Kidney (tissue), 13 donors: ENCODE measurements at regions not wholly inside any gene's neighbourhood (a gene's known extent, or its start where the extent isn't known, plus 50 kb on each side); places are given as distances from the start of the nearest gene placed in this dataset.

ENCODE experiments used
- DNase-seq, 5 donors: peaks; one replicate each; pipeline ENCODE4 v3.0.0-alpha.2; 2013 to 2020
- FAIRE-seq: peaks from 2 replicates; lab custom pipeline; 2012; peaks lifted over from hg19 to GRCh38; lab: Jason Lieb, UNC
- H3K27ac ChIP-seq, 2 donors: one replicate each; pipeline ENCODE4 v1.7.0; 2013; ENCODE audit warnings: low read depth in 2 of 2, low read length in 2 of 2, inconsistent platforms in 1 of 2
- H3K27me3 ChIP-seq: one replicate; pipeline ENCODE4 v1.7.1; 2013; ENCODE audit warnings: low read length, inconsistent platforms; ENCODE audit not compliant: control insufficient read depth, insufficient read depth
- H3K36me3 ChIP-seq, 3 donors: one replicate each; pipeline versions ENCODE4 v1.7.0 to v1.7.1; 2013; ENCODE audit warnings: low read length in 3 of 3, control low read depth in 1 of 3, inconsistent platforms in 1 of 3; ENCODE audit not compliant: insufficient read depth in 3 of 3, control insufficient read depth in 2 of 3
- H3K4me1 ChIP-seq, 3 donors: one replicate each; pipeline versions ENCODE4 v1.7.0 to v1.7.1; 2013; ENCODE audit warnings: low read length in 3 of 3, inconsistent platforms in 1 of 3, low read depth in 1 of 3; ENCODE audit not compliant: control insufficient read depth in 2 of 3, insufficient read depth in 2 of 3
- H3K4me3 ChIP-seq, 3 donors: one replicate each; pipeline versions ENCODE4 v1.7.0 to v1.8.1; 2013; ENCODE audit warnings: low read length in 3 of 3, control low read depth in 1 of 3, inconsistent platforms in 1 of 3
- H3K9ac ChIP-seq, 3 donors: one replicate each; pipeline versions ENCODE4 v1.7.0 to v1.7.1; 2013; ENCODE audit warnings: low read length in 3 of 3, control low read depth in 1 of 3, inconsistent platforms in 1 of 3
- H3K9me3 ChIP-seq, 3 donors: one replicate each; pipeline versions ENCODE4 v1.7.0 to v1.7.1; 2013; ENCODE audit warnings: low read length in 3 of 3, control low read depth in 1 of 3, inconsistent platforms in 1 of 3; ENCODE audit not compliant: control insufficient read depth in 2 of 3, insufficient read depth in 1 of 3
- CTCF ChIP-seq: IDR thresholded peaks from 3 replicates; pipeline ENCODE4 v1.5.1; 2012; ENCODE audit warnings: mild to moderate bottlenecking, moderate library complexity, borderline replicate concordance; ENCODE audit not compliant: insufficient read depth; ENCODE audit errors: extremely low read depth
- intact Hi-C: fragments of 100-400 bp; cut with DNase I; formaldehyde crosslinking; loops from one replicate; pipeline ENCODE4 v1.11.1; 2022
- donor health status: control.
- donor health status: control.
- donor health status: control.
- donor health status: control.
- donor health status: control.
- donor health status: DM: yes; HTN: yes; CAD: no.
- donor health status: Normal renal cell carcinoma (clear cell type).

- no peak overlapping the region for H3K9ac ChIP-seq
- DNase-seq (no peak), FAIRE-seq (no peak)
- H3K36me3 ChIP-seq: no peaks in the 10 kb centered on the region
- H3K4me1 ChIP-seq: no peaks in the 10 kb centered on the region
- H3K9me3 ChIP-seq: no peaks in the 10 kb centered on the region
- H3K27ac ChIP-seq: no peak overlapping the region
- no peak overlapping the region for H3K4me3 ChIP-seq
- no peak for TF ChIP-seq CTCF
- H3K27me3 ChIP-seq: no peaks in the 10 kb centered on the region
- intact Hi-C loops: no loop called here
Observed at GRCh38 chr9:2253636-2254580, 238.8 kb downstream of the SMARCA2 start.

GRCh38 chr9:2255128-2255527, 240.0 kb downstream of the SMARCA2 start:
- no peak for FAIRE-seq
- TF ChIP-seq CTCF: no peak

GRCh38 chr9:2257248-2257929, 242.2 kb downstream of the SMARCA2 start:
- H3K36me3 ChIP-seq: no peaks in the 10 kb centered on the region
- no peak overlapping the region for H3K27ac ChIP-seq
- no peak overlapping the region for H3K4me3 ChIP-seq
- FAIRE-seq (no peak), DNase-seq (no peak)
- H3K9ac ChIP-seq: no peak overlapping the region
- no peaks in the 10 kb centered on the region for H3K9me3 ChIP-seq
- intact Hi-C loops: no loop called here
- H3K27me3 ChIP-seq: no peaks in the 10 kb centered on the region
- no peaks in the 10 kb centered on the region for H3K4me1 ChIP-seq
- no peak for TF ChIP-seq CTCF

More at GRCh38 chr9:2255128-2255527, 240.0 kb downstream of the SMARCA2 start:
- Histone ChIP-seq H3K4me1 (no peaks in the 10 kb centered on the region), H3K27ac (no peak overlapping the region), H3K27me3 (no peaks in the 10 kb centered on the region), H3K9ac (no peak overlapping the region), H3K9me3 (no peaks in the 10 kb centered on the region), H3K4me3 (no peak overlapping the region), H3K36me3 (no peaks in the 10 kb centered on the region)
- intact Hi-C loops: no loop called here
- DNase-seq: no peak
